Thymus (tissue), 11 donors: ENCODE measurements at regions not wholly inside any gene's neighbourhood (a gene's known extent, or its start where the extent isn't known, plus 50 kb on each side); places are given as distances from the start of the nearest gene placed in this dataset.

Source experiments
- DNase-seq, 9 donors: peaks; one replicate each; pipeline ENCODE4 v3.0.0-alpha.2; 2013; ENCODE audit warnings: low spot score in 9 of 9, low read depth in 6 of 9, missing footprints in 1 of 9
- H3K27ac ChIP-seq, 2 donors: one replicate each; pipeline ENCODE4 v1.5.1; 2013; ENCODE audit warnings: control low read depth in 1 of 2, low read depth in 1 of 2, low read length in 1 of 2, mild to moderate bottlenecking in 1 of 2, moderate library complexity in 1 of 2
- H3K27me3 ChIP-seq, 2 donors: one replicate each; pipeline ENCODE4 v1.5.1; 2013; ENCODE audit warnings: low read length in 1 of 2; ENCODE audit not compliant: control insufficient read depth in 2 of 2, insufficient read depth in 1 of 2
- H3K36me3 ChIP-seq, 2 donors: one replicate each; pipeline ENCODE4 v1.5.1; 2013; ENCODE audit warnings: low read length in 1 of 2, mild to moderate bottlenecking in 1 of 2, moderate library complexity in 1 of 2; ENCODE audit not compliant: control insufficient read depth in 2 of 2, insufficient read depth in 2 of 2
- H3K4me1 ChIP-seq, 2 donors: one replicate each; pipeline ENCODE4 v1.5.1; 2013; ENCODE audit warnings: low read length in 2 of 2; ENCODE audit not compliant: control insufficient read depth in 2 of 2, insufficient read depth in 2 of 2
- H3K4me3 ChIP-seq, 2 donors: one replicate each; pipeline ENCODE4 v1.5.1; 2013; ENCODE audit warnings: low read length in 2 of 2, control low read depth in 1 of 2, mild to moderate bottlenecking in 1 of 2
- H3K9me3 ChIP-seq, 2 donors: one replicate each; pipeline ENCODE4 v1.5.1; 2013; ENCODE audit warnings: low read length in 1 of 2, mild to moderate bottlenecking in 1 of 2; ENCODE audit not compliant: control insufficient read depth in 2 of 2, insufficient read depth in 1 of 2
- WGBS: extraction: QIAGEN DNeasy Blood & Tissue Kit; methylation state at CpG from one replicate; pipeline ENCODE4 v1.1.7; 2013; 5-methylcytosine and 5-hydroxymethylcytosine counted together
- donor health status: healthy.

GRCh38 chr16:8099586-8099985 lies 490.7 kb downstream of the TMEM114 start:
- Histone ChIP-seq H3K9me3 (peaks cover 0 to 2% of the 10 kb centered on the region in 2 donors), H3K4me3 (no peak overlapping the region), H3K27me3 (no peaks in the 10 kb centered on the region), H3K27ac (no peak overlapping the region), H3K36me3 (no peaks in the 10 kb centered on the region), H3K4me1 (no peaks in the 10 kb centered on the region)
- 66% methylated on average over 4 of the region's 4 CpGs for WGBS
- no peak for DNase-seq

GRCh38 chr16:8098947-8099512 lies 491.3 kb downstream of the TMEM114 start:
- whole genome bisulfite sequencing = 87% methylated on average over 11 of the region's 11 CpGs
- Histone ChIP-seq H3K4me1 (no peaks in the 10 kb centered on the region), H3K36me3 (no peaks in the 10 kb centered on the region), H3K9me3 (peaks cover 0 to 2% of the 10 kb centered on the region in 2 donors), H3K4me3 (no peak overlapping the region), H3K27me3 (no peaks in the 10 kb centered on the region), H3K27ac (no peak overlapping the region)
- DNase-seq = no peak

GRCh38 chr16:8096211-8096610 lies 494.1 kb downstream of the TMEM114 start:
- Histone ChIP-seq H3K36me3 (no peaks in the 10 kb centered on the region), H3K4me3 (no peak overlapping the region), H3K27me3 (no peaks in the 10 kb centered on the region), H3K9me3 (peaks cover 0 to 2% of the 10 kb centered on the region in 2 donors), H3K27ac (no peak overlapping the region), H3K4me1 (no peaks in the 10 kb centered on the region)
- no peak for DNase-seq
- WGBS = 93% methylated on average over 5 of the region's 5 CpGs

- Histone ChIP-seq H3K4me3 (no peak overlapping the region), H3K9me3 (peaks cover 0 to 2% of the 10 kb centered on the region in 2 donors), H3K27me3 (no peaks in the 10 kb centered on the region), H3K36me3 (no peaks in the 10 kb centered on the region), H3K4me1 (no peaks in the 10 kb centered on the region), H3K27ac (no peak overlapping the region)
- DNase-seq = no peak
- 92% methylated on average over 5 of the region's 5 CpGs for WGBS
These were observed 495.6 kb downstream of the TMEM114 start for GRCh38 chr16:8094696-8095095.

- Histone ChIP-seq H3K4me3 (no peak overlapping the region), H3K27me3 (no peaks in the 10 kb centered on the region), H3K27ac (no peak overlapping the region), H3K4me1 (no peaks in the 10 kb centered on the region), H3K9me3 (no peaks in the 10 kb centered on the region), H3K36me3 (no peaks in the 10 kb centered on the region)
- no peak for DNase-seq
- 94% methylated on average over 2 of the region's 2 CpGs for WGBS
These were observed 501.4 kb downstream of the TMEM114 start for GRCh38 chr16:8088820-8089338.

- H3K27me3 ChIP-seq = no peaks in the 10 kb centered on the region
- no peaks in the 10 kb centered on the region for H3K4me1 ChIP-seq
- WGBS = 68% methylated on average over 5 of the region's 5 CpGs
- no peak for DNase-seq
- H3K4me3 ChIP-seq = no peak overlapping the region
- no peak overlapping the region for H3K27ac ChIP-seq
- no peaks in the 10 kb centered on the region for H3K36me3 ChIP-seq
- H3K9me3 ChIP-seq = no peaks in the 10 kb centered on the region
These were observed 502.6 kb downstream of the TMEM114 start for GRCh38 chr16:8087597-8088289.

- H3K4me3 ChIP-seq = no peak overlapping the region
- WGBS = 89% methylated on average over 2 of the region's 2 CpGs
- H3K4me1 ChIP-seq = no peaks in the 10 kb centered on the region
- no peaks in the 10 kb centered on the region for H3K27me3 ChIP-seq
- no peaks in the 10 kb centered on the region for H3K9me3 ChIP-seq
- H3K36me3 ChIP-seq = no peaks in the 10 kb centered on the region
- DNase-seq = no peak
- no peak overlapping the region for H3K27ac ChIP-seq
These were observed 503.2 kb downstream of the TMEM114 start for GRCh38 chr16:8087146-8087545.

GRCh38 chr16:8084882-8085281 lies 505.4 kb downstream of the TMEM114 start:
- Histone ChIP-seq H3K4me1 (no peaks in the 10 kb centered on the region), H3K27me3 (no peaks in the 10 kb centered on the region), H3K36me3 (no peaks in the 10 kb centered on the region), H3K27ac (no peak overlapping the region), H3K4me3 (no peak overlapping the region), H3K9me3 (no peaks in the 10 kb centered on the region)
- WGBS = 86% methylated on average over 2 of the region's 2 CpGs
- no peak for DNase-seq

GRCh38 chr16:8084302-8084701 lies 506.0 kb downstream of the TMEM114 start:
- 91% methylated on average over 1 of the region's 1 CpG for WGBS
- Histone ChIP-seq H3K27ac (no peak overlapping the region), H3K27me3 (no peaks in the 10 kb centered on the region), H3K4me3 (no peak overlapping the region), H3K4me1 (no peaks in the 10 kb centered on the region), H3K36me3 (no peaks in the 10 kb centered on the region), H3K9me3 (no peaks in the 10 kb centered on the region)
- no peak for DNase-seq
